Skin epidermis (tissue), 12 donors: ENCODE measurements at regions not wholly inside any gene's neighbourhood (a gene's known extent, or its start where the extent isn't known, plus 50 kb on each side); places are given as distances from the start of the nearest gene placed in this dataset.

Experiments
- H3K27ac ChIP-seq, 21 experiments: fragments of 200-600 bp; sonication (generic) in 11 of 21; one replicate each; pipeline ENCODE4 v1.5.0; 2020; ENCODE audit warnings: mild to moderate bottlenecking in 3 of 21, inconsistent platforms in 2 of 21, moderate library complexity in 2 of 21
- H3K4me3 ChIP-seq, 7 experiments: fragments of 200-600 bp; sonication (generic) in 2 of 7; one replicate each; pipeline ENCODE4 v1.5.0; 2020; ENCODE audit warnings: inconsistent platforms in 2 of 7, mild to moderate bottlenecking in 2 of 7, moderate library complexity in 1 of 7

DNA sequence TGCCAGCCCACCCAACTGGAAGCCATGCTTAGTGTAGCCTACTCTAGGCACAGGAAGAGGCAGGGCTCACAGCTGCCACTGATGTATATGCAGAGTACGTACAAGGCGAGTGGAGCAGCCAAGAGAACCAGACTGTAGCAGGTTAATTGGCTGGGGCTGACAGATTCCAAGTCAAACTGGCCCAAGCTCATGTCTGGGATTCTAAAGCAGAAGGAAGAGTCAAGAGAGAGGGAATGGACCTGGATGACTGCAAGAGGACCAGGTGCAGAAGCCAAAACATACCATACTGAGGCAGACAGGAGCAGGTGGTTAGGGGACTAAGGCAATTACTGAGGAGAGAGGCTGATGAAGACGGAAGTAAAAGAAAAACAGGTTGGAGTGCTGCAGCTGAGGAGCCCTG lies 51.3 kb upstream of the LRRN2 start:
- no peak overlapping the region for H3K4me3 ChIP-seq
- no peak overlapping the region for H3K27ac ChIP-seq

DNA sequence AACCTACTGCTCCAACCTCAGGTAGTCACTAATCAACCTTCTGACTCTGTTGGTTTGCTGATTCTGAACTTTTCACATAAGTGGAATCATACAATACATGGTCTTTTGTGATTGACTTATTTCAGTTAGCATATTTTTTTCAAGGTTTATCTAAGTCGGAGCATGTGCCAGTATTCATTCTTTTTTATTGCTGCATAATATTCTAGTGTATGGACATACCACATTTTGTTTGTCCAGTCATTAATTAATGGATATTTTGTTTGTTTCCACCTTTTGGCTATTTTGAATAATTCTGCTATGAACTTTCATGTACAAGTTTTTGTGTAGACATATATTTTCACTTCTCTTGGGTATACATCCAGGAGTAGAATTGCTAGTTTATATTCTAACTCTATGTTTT lies 53.0 kb upstream of the LRRN2 start:
- Histone ChIP-seq H3K4me3 (no peak overlapping the region), H3K27ac (no peak overlapping the region)

DNA sequence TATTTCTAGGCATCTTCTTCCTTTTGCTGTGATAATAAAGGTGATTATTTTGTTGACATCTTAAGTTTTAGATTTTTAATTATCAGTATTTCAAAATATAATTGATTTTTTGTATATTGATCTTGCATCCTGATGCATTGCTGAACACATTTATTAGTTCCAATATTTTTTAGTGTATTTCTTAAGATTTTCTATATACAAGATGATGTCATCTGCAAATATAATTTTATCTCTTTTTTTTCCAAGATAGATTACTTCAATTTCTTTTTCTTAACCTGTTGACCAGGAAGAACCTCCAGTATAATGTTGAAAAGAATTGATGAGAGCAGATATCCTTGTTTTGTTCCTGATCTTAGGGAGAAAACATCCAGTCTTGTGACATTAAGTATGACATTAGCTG lies 54.8 kb upstream of the LRRN2 start:
- Histone ChIP-seq H3K4me3 (no peak overlapping the region), H3K27ac (no peak overlapping the region)

DNA sequence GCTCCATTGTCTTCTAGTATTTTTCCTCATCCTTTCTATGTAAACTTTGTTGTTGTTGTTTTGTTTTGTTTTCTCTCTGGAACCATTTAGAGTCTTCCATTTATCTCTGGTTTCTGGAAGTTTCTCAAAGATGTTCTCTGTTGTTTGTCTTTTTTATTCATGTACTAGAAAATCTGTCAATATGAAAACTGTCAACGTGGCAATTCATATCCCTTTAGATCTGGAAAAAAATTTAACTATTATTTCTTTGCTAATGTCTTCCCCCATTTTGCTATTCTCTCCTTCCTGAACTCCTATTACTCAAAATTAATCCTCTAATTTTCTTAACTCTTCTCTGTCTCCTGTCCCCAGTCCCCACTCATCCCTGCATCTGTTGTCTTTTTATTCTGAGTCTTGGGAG lies 55.9 kb upstream of the LRRN2 start:
- no peak overlapping the region for H3K27ac ChIP-seq

DNA sequence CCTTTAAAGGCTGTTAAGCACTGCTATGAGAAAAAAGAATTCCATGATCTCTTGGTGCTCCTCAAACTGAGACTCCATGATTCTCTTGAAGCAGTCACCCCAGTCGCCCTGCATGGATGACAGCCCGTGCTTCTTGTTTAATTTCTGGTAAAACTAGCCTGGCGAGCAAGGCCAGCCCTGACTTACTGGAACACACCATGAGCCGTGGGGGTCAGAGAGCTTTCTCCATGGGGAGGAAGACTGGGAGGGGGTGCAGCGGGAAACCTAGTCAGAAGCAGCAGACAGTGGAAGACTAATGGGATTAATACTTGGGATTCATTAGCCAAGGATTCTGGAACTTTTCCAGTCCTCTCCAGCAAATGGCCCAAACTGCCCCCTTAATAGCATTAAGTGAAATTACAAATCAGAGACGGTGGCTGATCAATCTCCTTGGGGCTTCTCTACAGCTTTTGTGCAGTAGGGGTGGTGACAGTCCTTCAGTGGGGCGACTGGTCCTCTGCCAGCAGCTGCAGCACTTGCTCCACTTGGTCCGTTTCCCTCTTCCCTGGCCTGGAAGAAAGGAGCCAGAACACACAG lies 57.2 kb upstream of the LRRN2 start:
- no peak overlapping the region for H3K27ac ChIP-seq
- H3K4me3 ChIP-seq: no peak overlapping the region

More for the DNA sequence above, 55.9 kb upstream of the LRRN2 start:
- H3K4me3 ChIP-seq: no peak overlapping the region

DNA sequence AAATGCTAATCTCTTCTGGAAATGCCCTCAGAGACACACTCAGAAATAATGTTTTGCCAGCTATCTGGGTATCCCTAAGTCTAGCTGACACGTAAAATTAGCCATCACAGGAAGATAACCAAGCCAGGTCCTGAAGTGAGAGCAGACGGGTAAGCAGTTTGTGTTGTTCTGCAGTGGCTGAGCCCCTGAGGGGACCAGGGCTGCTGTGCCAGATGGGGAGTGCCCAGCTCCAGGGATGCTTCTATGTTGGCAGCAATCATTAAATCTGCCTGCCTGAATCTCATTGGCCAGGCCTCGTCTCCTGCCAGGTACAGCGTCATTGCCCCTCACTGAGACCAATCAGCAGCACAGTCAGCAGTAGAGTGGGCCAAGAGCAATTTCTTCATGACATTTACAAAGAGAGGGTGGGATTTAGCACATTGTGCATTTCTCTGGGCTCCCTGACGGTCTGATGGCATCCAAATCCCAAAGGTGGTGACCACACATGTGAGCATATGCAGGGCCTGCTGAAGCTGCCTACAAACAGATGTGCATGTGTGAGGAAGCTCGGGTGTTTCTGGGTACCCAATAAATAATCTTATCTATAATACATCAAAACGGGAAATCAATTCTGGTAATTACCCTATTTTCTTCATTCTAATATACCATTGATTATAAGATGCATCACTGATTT lies 58.7 kb upstream of the LRRN2 start:
- Histone ChIP-seq H3K4me3 (no peak overlapping the region), H3K27ac (no peak overlapping the region)

DNA sequence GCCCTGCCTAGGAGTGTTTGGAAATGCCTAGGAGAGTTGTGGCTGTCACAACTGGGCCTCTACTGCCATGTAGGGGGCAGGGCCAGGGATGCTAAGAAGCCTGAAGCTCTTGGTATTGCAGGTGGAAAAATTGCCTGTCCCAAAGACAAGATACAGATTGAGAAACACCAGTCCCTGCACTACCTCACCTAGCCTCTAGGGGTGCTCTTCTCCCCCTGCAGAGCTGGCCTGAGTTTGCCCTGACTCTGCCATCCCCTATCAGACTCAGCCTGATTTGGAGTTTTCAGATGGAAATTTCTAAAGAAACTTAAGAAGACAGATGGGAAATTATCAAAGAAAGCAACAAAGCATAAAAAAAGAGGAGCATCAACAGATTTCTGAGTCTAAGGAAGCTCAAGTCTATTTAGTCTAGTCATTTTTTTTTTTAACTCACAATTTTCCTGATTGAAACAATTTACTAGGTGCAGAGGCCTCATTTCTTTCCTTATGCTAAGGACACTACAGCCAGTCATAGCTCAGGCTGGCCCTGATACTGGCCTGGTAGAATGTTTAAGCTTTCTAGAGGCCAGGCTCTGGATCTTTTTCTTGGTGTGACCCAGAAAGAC lies 61.4 kb upstream of the LRRN2 start:
- H3K27ac ChIP-seq: no peak overlapping the region
- H3K4me3 ChIP-seq: no peak overlapping the region

DNA sequence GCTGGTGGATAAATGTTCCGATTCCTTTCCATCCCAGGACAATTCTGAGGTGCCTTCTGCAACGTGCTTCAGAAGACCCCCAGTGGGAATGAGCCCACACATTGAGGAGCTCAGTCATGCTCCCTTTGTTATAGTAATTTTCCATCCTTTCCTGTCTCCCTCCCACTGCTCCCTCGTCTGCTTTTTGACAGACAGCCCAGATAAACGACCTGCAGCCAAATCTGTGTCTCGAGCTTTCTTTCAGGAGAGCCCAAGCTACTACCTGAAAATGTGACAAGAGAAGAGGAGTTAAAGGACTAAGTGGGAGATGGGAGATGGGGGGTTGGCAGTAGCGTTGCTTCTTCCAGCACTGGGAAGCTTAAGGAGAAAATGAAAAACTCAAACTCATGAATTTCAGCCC lies 65.9 kb upstream of the LRRN2 start:
- Histone ChIP-seq H3K27ac (no peak overlapping the region), H3K4me3 (no peak overlapping the region)

DNA sequence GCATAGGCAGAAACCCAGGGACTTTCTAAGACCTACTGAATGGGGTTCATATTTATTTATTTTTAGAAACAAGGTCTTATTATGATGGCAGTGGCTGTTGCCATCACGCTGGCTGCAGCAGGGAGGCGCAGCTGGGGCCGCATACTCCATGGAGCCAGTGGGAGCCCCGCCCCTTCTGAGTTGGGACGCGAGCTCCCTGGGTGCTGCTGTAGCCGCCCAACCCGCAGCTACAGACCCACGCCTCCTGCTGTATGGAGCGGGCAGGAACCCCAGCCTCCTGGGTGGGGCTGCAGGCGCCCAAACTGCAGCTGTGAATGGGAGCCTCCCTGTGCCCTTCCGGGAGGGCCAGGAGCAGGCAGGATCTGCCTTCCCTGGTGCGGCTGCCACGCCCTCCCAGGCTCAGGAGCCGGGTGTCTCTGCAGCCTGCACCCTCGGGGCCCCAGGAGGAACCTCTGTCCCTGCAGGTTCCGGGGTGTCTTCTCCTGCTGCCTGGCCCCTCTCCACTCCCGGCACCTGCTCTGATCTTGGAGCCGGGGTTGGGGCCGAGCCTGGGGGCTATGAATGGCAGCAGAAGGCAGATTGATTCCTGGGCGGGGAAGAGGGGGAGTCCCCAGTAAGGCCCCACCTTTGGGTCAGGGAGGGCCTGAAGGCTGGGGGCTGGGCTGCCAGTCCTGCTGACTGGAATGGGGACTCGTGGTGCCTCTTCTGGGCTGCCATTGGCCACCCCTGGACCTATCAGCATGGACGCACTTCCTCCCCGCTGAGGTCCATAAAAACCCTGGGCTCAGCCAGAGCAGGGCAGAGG lies 66.5 kb upstream of the LRRN2 start:
- Histone ChIP-seq H3K27ac (no peak overlapping the region), H3K4me3 (no peak overlapping the region)

DNA sequence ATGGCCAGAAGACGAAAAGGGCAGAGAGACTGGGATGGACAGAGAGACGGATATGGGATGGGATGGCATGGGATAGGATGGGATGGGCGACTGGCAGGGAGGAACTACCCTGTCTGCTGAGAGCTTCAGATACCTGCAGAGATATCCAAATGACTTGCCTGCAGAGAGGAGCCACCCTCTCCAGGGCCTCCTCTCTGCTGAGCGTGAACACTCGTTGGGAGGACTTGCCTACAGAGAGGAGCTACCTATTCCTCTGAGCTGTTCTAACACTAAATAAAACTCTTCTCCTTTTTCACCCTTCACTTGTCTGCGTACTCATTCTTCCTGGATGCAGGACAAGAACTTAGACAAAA lies 67.1 kb upstream of the LRRN2 start:
- H3K4me3 ChIP-seq: no peak overlapping the region
- H3K27ac ChIP-seq: no peak overlapping the region

DNA sequence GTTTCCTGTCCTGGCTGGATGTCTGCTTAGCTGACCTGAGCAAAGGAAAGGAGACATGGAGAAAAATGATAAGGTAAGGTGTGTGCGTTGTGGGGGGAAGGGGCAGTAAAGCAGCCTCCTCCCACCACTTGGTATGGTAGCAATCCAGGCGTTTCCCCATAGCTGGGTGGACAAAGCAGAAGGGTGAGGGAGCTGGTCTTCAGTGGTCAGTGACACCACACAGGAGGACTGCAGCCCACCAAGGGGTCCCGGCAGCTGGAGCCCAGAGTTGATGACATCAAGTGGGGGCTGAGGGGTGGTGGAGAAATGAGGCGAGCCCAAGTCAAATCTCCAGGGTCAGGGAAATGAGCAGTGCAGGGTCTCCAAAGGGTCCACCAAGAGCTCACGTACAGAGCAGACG lies 69.3 kb upstream of the LRRN2 start:
- H3K4me3 ChIP-seq: no peak overlapping the region
- no peak overlapping the region for H3K27ac ChIP-seq

DNA sequence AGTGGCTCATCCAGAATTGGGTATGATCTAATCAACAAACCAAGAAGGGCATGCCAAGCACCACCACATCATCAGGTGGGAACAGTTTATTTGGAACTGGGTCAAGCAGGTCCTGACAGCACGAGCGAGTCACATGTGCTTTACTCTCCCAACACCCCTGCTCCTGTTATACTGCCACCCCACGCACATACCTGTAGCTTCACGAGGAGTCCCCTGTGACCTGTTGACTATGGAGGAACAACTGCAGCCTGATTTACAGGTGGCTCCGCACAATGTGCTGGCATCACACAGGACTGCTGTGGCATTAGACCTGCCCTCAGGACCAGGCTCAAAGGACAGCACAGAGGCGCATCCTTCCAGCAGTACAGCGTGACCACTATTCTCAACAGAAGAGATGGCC lies 70.8 kb upstream of the LRRN2 start:
- Histone ChIP-seq H3K4me3 (no peak overlapping the region), H3K27ac (no peak overlapping the region)

DNA sequence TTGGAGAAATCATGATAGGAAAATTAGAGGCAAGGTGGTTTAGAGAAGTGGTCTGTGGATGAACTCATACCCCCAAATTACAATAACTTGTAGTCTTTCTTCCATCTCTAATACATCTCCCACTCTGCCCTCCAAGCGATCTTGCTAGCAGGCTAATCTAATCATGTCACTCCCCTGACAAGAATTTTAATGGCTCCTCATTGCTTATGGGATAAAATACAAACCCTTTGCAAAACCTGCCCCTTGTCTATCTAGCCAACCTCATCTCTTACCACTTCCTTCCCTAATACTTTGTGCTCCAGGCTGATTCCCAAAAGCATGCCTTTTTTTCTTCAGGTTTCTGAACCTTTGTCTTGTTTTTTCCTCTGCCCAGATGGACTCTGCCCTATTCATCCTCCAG lies 71.3 kb upstream of the LRRN2 start:
- no peak overlapping the region for H3K4me3 ChIP-seq
- H3K27ac ChIP-seq: no peak overlapping the region

DNA sequence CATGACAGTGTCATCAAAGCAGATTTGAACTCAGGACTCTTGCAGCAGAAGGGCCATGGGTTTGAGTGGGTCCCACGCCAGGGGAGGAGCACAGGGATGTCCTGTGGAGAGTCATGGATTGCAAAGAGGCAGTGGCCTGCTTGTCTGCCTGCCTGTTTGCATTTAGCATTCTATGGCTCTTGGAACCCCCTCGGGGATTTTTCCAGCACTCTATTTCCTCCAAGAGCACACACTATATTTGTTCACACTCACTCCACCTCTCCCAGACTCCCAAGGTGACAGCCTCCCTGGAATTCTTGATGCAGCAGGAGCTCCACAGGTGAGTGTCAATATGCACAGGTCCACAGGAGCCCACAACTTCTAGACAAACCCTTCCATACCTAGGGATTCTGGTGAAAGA lies 73.1 kb upstream of the LRRN2 start:
- H3K27ac ChIP-seq: no peak overlapping the region
- H3K4me3 ChIP-seq: no peak overlapping the region

DNA sequence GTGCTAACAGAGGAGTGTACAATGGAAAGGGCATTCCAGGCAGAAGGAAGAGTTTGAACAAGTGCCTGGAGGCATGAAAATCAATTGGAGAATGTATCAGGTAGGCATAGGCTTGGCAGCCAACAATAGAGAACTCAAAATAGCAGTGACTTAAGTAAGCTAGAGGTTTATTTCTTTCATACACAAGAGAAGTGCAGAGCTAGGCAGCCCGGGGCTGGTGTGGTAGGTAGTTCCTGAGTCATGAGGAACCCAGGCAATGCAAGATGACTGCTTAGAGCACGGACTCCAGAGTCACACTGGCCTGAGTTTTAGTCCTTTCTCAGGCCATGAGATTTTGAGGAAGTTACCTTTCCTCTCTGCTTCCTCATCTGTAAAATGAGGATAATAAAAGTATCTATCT lies 74.8 kb upstream of the LRRN2 start:
- no peak overlapping the region for H3K27ac ChIP-seq
- no peak overlapping the region for H3K4me3 ChIP-seq

DNA sequence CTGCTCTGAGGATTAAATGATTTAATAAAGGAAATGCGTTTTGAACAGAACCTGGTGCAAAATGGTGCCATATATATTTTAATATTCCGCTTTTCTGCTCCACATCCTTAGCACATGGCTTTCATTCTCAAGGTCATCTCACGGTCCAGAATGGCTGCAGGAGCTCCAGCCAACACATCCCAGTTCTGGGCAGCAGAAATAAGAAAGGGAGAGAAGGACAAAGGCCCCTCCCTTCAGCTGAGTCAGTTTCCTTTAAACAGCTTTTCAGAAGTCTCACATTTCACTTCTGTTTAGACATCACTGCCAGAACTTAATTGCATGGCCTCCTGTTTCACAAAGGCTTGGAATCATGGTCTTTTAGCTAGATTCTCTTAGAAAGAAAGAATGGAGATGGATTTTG lies 75.2 kb upstream of the LRRN2 start:
- Histone ChIP-seq H3K27ac (no peak overlapping the region), H3K4me3 (no peak overlapping the region)

DNA sequence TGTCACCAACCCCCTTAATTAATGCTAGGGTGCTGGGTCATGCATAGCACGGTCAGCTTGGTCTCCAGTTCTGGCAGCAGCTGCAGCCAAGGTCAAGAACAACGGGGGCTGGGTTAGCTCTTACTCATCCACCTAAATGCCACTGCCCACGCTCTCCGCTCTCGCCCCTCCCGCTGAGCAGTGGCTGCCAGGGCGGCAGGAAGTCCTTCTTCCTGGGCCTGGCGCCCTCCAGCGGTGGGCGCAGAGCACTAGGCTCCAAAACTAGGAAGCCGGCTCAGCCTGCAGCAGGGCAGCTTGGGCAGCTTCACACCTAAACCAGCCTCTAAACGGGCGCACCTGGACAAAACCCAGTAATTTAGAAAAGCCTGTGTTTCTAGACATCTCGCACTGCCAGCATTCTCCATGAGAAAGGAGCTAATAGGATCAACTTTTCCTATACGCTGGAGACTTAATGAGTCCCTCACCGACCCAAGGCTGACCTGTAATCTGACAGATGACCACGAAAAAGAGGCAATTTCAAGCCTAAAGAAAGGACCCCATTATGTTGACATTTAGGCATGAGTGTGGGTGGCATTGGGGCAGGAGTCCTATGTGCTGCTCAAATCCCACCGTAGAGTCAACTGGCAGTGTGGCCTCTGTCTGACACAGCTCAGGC lies 78.4 kb upstream of the LRRN2 start:
- Histone ChIP-seq H3K4me3 (no peak overlapping the region), H3K27ac (no peak overlapping the region)

DNA sequence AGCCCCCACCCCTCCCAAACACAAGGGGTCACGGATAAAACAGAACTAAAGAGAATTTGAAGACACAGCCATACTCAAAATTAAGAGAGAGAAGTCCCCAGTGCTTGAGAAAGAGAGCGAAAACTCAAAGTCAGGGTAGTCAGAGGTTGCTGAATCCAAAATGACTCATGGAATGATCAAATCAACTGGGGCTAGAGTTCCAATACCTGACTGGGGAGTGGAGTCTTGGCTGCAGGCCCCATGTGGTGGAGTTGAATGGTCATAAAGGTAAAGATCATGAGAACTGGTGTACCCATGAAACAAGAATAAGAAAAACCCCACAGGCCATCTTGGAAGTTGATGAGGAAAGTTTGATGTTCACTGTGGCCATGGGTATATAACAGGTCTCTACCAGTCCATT lies 84.5 kb upstream of the LRRN2 start:
- H3K27ac ChIP-seq: no peak overlapping the region

DNA sequence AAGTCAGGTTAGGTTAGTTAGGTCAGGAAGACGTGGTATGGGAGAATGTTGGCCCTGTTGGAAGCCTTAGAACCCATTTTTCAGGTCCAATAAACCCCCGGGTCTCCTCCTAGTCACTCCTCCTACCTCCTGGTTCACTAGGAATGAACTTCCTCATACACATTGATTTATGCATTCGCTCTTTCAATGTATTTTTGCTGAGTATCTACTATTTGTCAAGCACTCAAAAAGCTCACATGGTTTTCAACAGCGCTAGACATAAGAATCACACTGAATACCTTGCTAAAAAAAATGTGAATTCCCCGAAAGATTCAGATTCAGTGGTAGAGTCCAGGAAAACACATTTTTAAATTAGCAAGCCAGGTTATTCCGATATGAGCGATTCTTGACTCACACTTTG lies 85.8 kb upstream of the LRRN2 start:
- H3K4me3 ChIP-seq: no peak overlapping the region

More for the DNA sequence above, 84.5 kb upstream of the LRRN2 start:
- H3K4me3 ChIP-seq: no peak overlapping the region

DNA sequence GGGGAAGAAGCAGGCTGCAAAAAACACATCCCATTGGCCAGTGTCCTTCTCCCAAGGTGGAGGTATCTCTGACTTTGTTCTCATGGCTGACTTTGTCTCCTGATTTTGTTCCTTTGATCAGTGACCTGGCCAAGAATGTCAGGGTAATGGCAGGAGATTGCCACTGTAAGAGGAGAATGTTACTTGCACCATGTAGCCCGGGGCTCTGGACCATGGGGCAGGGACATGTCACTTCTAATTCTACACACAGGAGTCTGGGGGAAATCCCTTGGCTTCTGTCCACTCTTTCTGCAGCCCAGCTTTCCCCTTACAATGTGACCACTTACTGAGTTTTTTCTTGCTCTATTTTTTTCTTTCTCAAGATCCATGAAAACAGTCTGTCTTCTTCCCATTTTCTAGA lies 87.7 kb upstream of the LRRN2 start:
- Histone ChIP-seq H3K4me3 (no peak overlapping the region), H3K27ac (no peak overlapping the region)

More for the DNA sequence above, 85.8 kb upstream of the LRRN2 start:
- H3K27ac ChIP-seq: no peak overlapping the region

DNA sequence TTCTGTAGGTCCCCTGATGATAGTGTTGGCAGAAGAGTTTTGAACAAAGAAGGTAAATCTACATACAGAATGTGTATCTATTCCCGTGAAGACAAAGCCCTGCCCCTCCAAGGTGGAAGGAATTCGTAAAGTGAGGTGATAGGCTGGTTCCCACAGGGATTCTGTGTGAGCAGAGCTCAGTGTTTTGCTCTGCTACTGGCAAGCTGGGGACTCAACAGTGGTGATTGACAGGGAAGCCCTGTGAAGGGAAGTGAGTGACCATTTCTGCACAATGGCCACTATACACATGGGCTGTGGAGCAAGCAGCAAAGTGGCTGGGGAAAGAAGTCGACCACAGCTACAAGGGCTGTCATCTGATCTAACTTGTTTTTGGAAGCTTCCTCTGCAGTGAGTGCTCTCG lies 90.0 kb upstream of the LRRN2 start:
- Histone ChIP-seq H3K4me3 (no peak overlapping the region), H3K27ac (no peak overlapping the region)
